ENCODE measurements at regions not wholly inside any gene's neighbourhood (a gene's known extent, or its start where the extent isn't known, plus 50 kb on each side); places are given as distances from the start of the nearest gene placed in this dataset.

GRCh38 chr2:16115291-16115690 is 174.9 kb downstream of the MYCN start:
- no peak for TF ChIP-seq CTCF (IDR thresholded peaks at IDR 0.05)
- no peak for TF ChIP-seq POLR2A (IDR thresholded peaks at IDR 0.05)
- no peak for DNase-seq
- Histone ChIP-seq H3K9me3 (replicated peaks in 1 of 3) (no peaks in the 10 kb centered on the region), H3K4me3 (no peak overlapping the region), H3K4me1 (replicated peaks in 1 of 2) (no peaks in the 10 kb centered on the region), H3K27ac (no peak overlapping the region), H3K36me3 (replicated peaks in 1 of 2) (no peaks in the 10 kb centered on the region), H3K27me3 (no peaks in the 10 kb centered on the region)
- intact Hi-C loops (cut with DNase I), result no loop called here
- WGBS, 4 donors, result 83 to 92% (median 86%) methylated on average over 4 of the region's 4 CpGs

GRCh38 chr2:16114836-16115235 is 174.5 kb downstream of the MYCN start:
- no peak for DNase-seq
- 78 to 88% (median 82%) methylated on average over 7 to 8 of the region's 8 CpGs for WGBS, 4 donors
- intact Hi-C loops (cut with DNase I), result no loop called here

GRCh38 chr2:16114070-16114469 is 173.7 kb downstream of the MYCN start:
- no peak overlapping the region for H3K4me3 ChIP-seq
- H3K4me1 ChIP-seq (replicated peaks in 1 of 2), result no peaks in the 10 kb centered on the region
- H3K27ac ChIP-seq, result no peak overlapping the region
- no peaks in the 10 kb centered on the region for H3K9me3 ChIP-seq (replicated peaks in 1 of 3)
- no peaks in the 10 kb centered on the region for H3K36me3 ChIP-seq (replicated peaks in 1 of 2)
- DNase-seq, result no peak
- TF ChIP-seq POLR2A (IDR thresholded peaks at IDR 0.05), result no peak
- TF ChIP-seq CTCF (IDR thresholded peaks at IDR 0.05), result no peak
- WGBS, 4 donors, result 91 to 99% (median 94%) methylated on average over 11 of the region's 11 CpGs
- intact Hi-C loops (cut with DNase I), result no loop called here
- no peaks in the 10 kb centered on the region for H3K27me3 ChIP-seq

More at GRCh38 chr2:16114836-16115235, 174.5 kb downstream of the MYCN start:
- Histone ChIP-seq H3K4me3 (no peak overlapping the region), H3K4me1 (replicated peaks in 1 of 2) (no peaks in the 10 kb centered on the region), H3K36me3 (replicated peaks in 1 of 2) (no peaks in the 10 kb centered on the region), H3K9me3 (replicated peaks in 1 of 3) (no peaks in the 10 kb centered on the region), H3K27me3 (no peaks in the 10 kb centered on the region), H3K27ac (no peak overlapping the region)
- TF ChIP-seq POLR2A (IDR thresholded peaks at IDR 0.05) (no peak), CTCF (IDR thresholded peaks at IDR 0.05) (no peak)

GRCh38 chr2:16113568-16113967 is 173.2 kb downstream of the MYCN start:
- TF ChIP-seq POLR2A (IDR thresholded peaks at IDR 0.05), result no peak
- no peak for TF ChIP-seq CTCF (IDR thresholded peaks at IDR 0.05)
- intact Hi-C loops (cut with DNase I), result no loop called here
- DNase-seq, result no peak
- H3K9me3 ChIP-seq (replicated peaks in 1 of 3), result no peaks in the 10 kb centered on the region
- H3K27me3 ChIP-seq, result no peaks in the 10 kb centered on the region
- no peak overlapping the region for H3K4me3 ChIP-seq
- WGBS, 4 donors, result 65 to 79% (median 72%) methylated on average over 1 of the region's 1 CpG
- H3K36me3 ChIP-seq (replicated peaks in 1 of 2), result no peaks in the 10 kb centered on the region
- H3K27ac ChIP-seq, result no peak overlapping the region
- H3K4me1 ChIP-seq (replicated peaks in 1 of 2), result no peaks in the 10 kb centered on the region
